H9 (cell line): ENCODE measurements at regions not wholly inside any gene's neighbourhood (a gene's known extent, or its start where the extent isn't known, plus 50 kb on each side); places are given as distances from the start of the nearest gene placed in this dataset.

Experiments
- DNase-seq: peaks from one replicate; pipeline ENCODE4 v3.0.0-alpha.2; 2017
- H2AFZ ChIP-seq: one replicate; pipeline ENCODE4 v1.6.1; 2013; ENCODE audit warnings: mild to moderate bottlenecking, low read length, control low read depth, moderate library complexity
- H2AK5ac ChIP-seq: 2 replicates; pipeline ENCODE4 v1.6.1; 2013; ENCODE audit warnings: low read length, control low read depth, mixed read lengths; ENCODE audit not compliant: insufficient read length
- H2BK120ac ChIP-seq: one replicate; pipeline ENCODE4 v1.6.1; 2013; ENCODE audit warnings: low read depth, mild to moderate bottlenecking, low read length, control low read depth, inconsistent platforms; ENCODE audit not compliant: poor library complexity, severe bottlenecking
- H2BK12ac ChIP-seq: 2 replicates; pipeline ENCODE4 v1.6.1; 2013; ENCODE audit warnings: low read length, control low read depth, mixed read lengths, low read depth; ENCODE audit not compliant: insufficient read length
- H2BK15ac ChIP-seq: 2 replicates; pipeline ENCODE4 v1.6.1; 2013; ENCODE audit warnings: low read depth, low read length, control low read depth
- H2BK20ac ChIP-seq: one replicate; pipeline ENCODE4 v1.6.1; 2013; ENCODE audit warnings: low read depth, mild to moderate bottlenecking, low read length, control low read depth, inconsistent platforms; ENCODE audit not compliant: poor library complexity, severe bottlenecking
- H2BK5ac ChIP-seq: 2 replicates; pipeline ENCODE4 v1.6.1; 2013; ENCODE audit warnings: low read length, control low read depth, mixed read lengths; ENCODE audit not compliant: insufficient read length
- H3K14ac ChIP-seq: 2 replicates; pipeline ENCODE4 v1.6.1; 2013; ENCODE audit warnings: low read length, control low read depth; ENCODE audit not compliant: insufficient read depth
- H3K18ac ChIP-seq: 2 replicates; pipeline ENCODE4 v1.6.1; 2013; ENCODE audit warnings: low read depth, mild to moderate bottlenecking, mixed read lengths, low read length, control low read depth; ENCODE audit not compliant: insufficient read length
- H3K23ac ChIP-seq: 2 replicates; pipeline ENCODE4 v1.6.1; 2013; ENCODE audit warnings: low read length, control low read depth, mixed read lengths, low read depth; ENCODE audit not compliant: insufficient read length
- H3K23me2 ChIP-seq: 2 replicates; pipeline ENCODE4 v1.6.1; 2013; ENCODE audit warnings: low read depth, mild to moderate bottlenecking, mixed read lengths, low read length, control low read depth; ENCODE audit not compliant: insufficient read length, poor library complexity, severe bottlenecking
- H3K27ac ChIP-seq: 2 replicates; pipeline ENCODE4 v1.5.1; 2013; ENCODE audit warnings: low read length, control low read depth, mixed read lengths, low read depth; ENCODE audit not compliant: insufficient read length
- H3K27me3 ChIP-seq: 2 replicates; pipeline ENCODE4 v1.6.1; 2013; ENCODE audit warnings: low read length, control low read depth, inconsistent platforms; ENCODE audit not compliant: insufficient read depth
- H3K4ac ChIP-seq: 2 replicates; pipeline ENCODE4 v1.6.1; 2013; ENCODE audit warnings: low read depth, mild to moderate bottlenecking, control low read depth, inconsistent platforms, low read length, moderate library complexity
- H3K4me1 ChIP-seq: 2 replicates; pipeline ENCODE4 v1.6.1; 2013; ENCODE audit warnings: low read length, control low read depth, inconsistent platforms; ENCODE audit not compliant: insufficient read depth
- H3K4me2 ChIP-seq: 2 replicates; pipeline ENCODE4 v1.6.1; 2013; ENCODE audit warnings: low read length, control low read depth, mixed read lengths; ENCODE audit not compliant: insufficient read length, insufficient read depth
- H3K56ac ChIP-seq: 2 replicates; pipeline ENCODE4 v1.6.1; 2013; ENCODE audit warnings: low read depth, mild to moderate bottlenecking, mixed read lengths, low read length, control low read depth; ENCODE audit not compliant: insufficient read length
- H3K79me1 ChIP-seq: 2 replicates; pipeline ENCODE4 v1.6.1; 2013; ENCODE audit warnings: low read depth, mild to moderate bottlenecking, moderate library complexity, low read length, control low read depth, inconsistent platforms; ENCODE audit not compliant: insufficient read depth, poor library complexity, severe bottlenecking
- H3K79me2 ChIP-seq: 2 replicates; pipeline ENCODE4 v1.6.1; 2013; ENCODE audit warnings: low read length, control low read depth, inconsistent platforms; ENCODE audit not compliant: insufficient read depth
- H3K9ac ChIP-seq: 2 replicates; pipeline ENCODE4 v1.6.1; 2013; ENCODE audit warnings: low read length, control low read depth, mixed read lengths; ENCODE audit not compliant: insufficient read length; ENCODE audit errors: extremely low read depth
- H3K9me3 ChIP-seq: one replicate; pipeline ENCODE4 v1.6.1; 2013; ENCODE audit warnings: low read depth, low read length, inconsistent platforms; ENCODE audit not compliant: control insufficient read depth
- H3T11ph ChIP-seq: one replicate; pipeline ENCODE4 v1.6.1; 2013; ENCODE audit warnings: mild to moderate bottlenecking, low read length, control low read depth, inconsistent platforms
- H4K20me1 ChIP-seq: one replicate; pipeline ENCODE4 v1.6.1; 2013; ENCODE audit not compliant: control insufficient read depth, insufficient read length, insufficient read depth
- H4K5ac ChIP-seq: 2 replicates; pipeline ENCODE4 v1.6.1; 2013; ENCODE audit warnings: low read depth, mild to moderate bottlenecking, mixed read lengths, low read length, control low read depth; ENCODE audit not compliant: insufficient read length
- H4K8ac ChIP-seq: replicated peaks from 2 replicates; pipeline ENCODE4 v1.6.1; 2013; ENCODE audit warnings: low read length, control low read depth, mixed read lengths, low read depth; ENCODE audit not compliant: insufficient read length
- H4K91ac ChIP-seq: 2 replicates; pipeline ENCODE4 v1.6.1; 2013; ENCODE audit warnings: low read depth, mild to moderate bottlenecking, moderate library complexity, mixed read lengths, low read length, control low read depth; ENCODE audit not compliant: insufficient read length
- H3K27ac Mint-ChIP-seq, 3 experiments: 2 replicates in 2 of 3; 3 replicates in 1 of 3; pipeline ENCODE4 v1.8.0; 2020 to 2021; ENCODE audit warnings: mixed read lengths in 3 of 3, mild to moderate bottlenecking in 1 of 3, moderate library complexity in 1 of 3
- H3K27me3 Mint-ChIP-seq: 2 replicates; pipeline ENCODE4 v1.8.0; 2021; ENCODE audit warnings: low read depth, mild to moderate bottlenecking, moderate library complexity, mixed read lengths
- H3K36me3 Mint-ChIP-seq, 3 experiments: 2 replicates in 2 of 3; 3 replicates in 1 of 3; pipeline ENCODE4 v1.8.0; 2020 to 2021; ENCODE audit warnings: low read depth in 3 of 3, mixed read lengths in 3 of 3; ENCODE audit not compliant: insufficient read depth in 1 of 3
- H3K4me1 Mint-ChIP-seq, 2 experiments: 2 replicates each; pipeline ENCODE4 v1.8.0; 2020; ENCODE audit warnings: mixed read lengths in 2 of 2
- H3K4me3 Mint-ChIP-seq, 2 experiments: 2 replicates in 1 of 2; 3 replicates in 1 of 2; pipeline ENCODE4 v1.8.0; 2020 to 2021; ENCODE audit warnings: mild to moderate bottlenecking in 2 of 2, mixed read lengths in 2 of 2, moderate library complexity in 1 of 2
- H3K9me3 Mint-ChIP-seq, 2 experiments: 2 replicates in 1 of 2; 3 replicates in 1 of 2; pipeline ENCODE4 v1.8.0; 2020; ENCODE audit warnings: mild to moderate bottlenecking in 2 of 2, mixed read lengths in 2 of 2, moderate library complexity in 1 of 2
- CTCF ChIP-seq: fragments of 200-600 bp; sonication (generic); conservative IDR thresholded peaks from 3 replicates; pipeline ENCODE4 v1.8.0; 2021; ENCODE audit warnings: antibody characterized with exemption, mild to moderate bottlenecking
- WGBS: extraction: QIAGEN DNeasy Blood & Tissue Kit; methylation state at CpG from one replicate; pipeline ENCODE4 v1.1.7; 2013; ENCODE audit warnings: missing lambda C conversion rate, low lambda C conversion rate, mixed read lengths; ENCODE audit not compliant: insufficient read length; ENCODE audit errors: extremely low coverage; 5-methylcytosine and 5-hydroxymethylcytosine counted together

- Histone ChIP-seq H2BK120ac (no peak overlapping the region), H3T11ph (no peak overlapping the region), H4K8ac (no peak overlapping the region), H3K18ac (no peak overlapping the region), H3K79me1 (no peaks in the 10 kb centered on the region), H3K27ac (no peak overlapping the region), H3K4me1 (no peaks in the 10 kb centered on the region), H3K23me2 (no peaks in the 10 kb centered on the region), H4K20me1 (no peaks in the 10 kb centered on the region), H3K79me2 (no peaks in the 10 kb centered on the region), H3K14ac (no peak overlapping the region), H2BK5ac (no peak overlapping the region), H2BK15ac (no peak overlapping the region), H3K9me3 (no peaks in the 10 kb centered on the region), H2BK12ac (no peak overlapping the region), H4K5ac (no peak overlapping the region), H2BK20ac (no peak overlapping the region), H3K4ac (no peak overlapping the region), H4K91ac (no peak overlapping the region), H3K4me2 (no peak overlapping the region), H3K27me3 (no peaks in the 10 kb centered on the region), H2AK5ac (no peak overlapping the region), H3K9ac (no peak overlapping the region), H2AFZ (no peak overlapping the region), H3K56ac (no peak overlapping the region), H3K23ac (no peak overlapping the region)
- H3K9me3 Mint-ChIP-seq, result no peaks in the 10 kb centered on the region
- no peak for TF ChIP-seq CTCF
- no CpG with 5 or more reads among the region's 3 CpGs for WGBS
- H3K27me3 Mint-ChIP-seq, result no peaks in the 10 kb centered on the region
- H3K4me1 Mint-ChIP-seq, result peaks cover 4 to 6% of the 10 kb centered on the region in 2 experiments
- H3K36me3 Mint-ChIP-seq, result no peaks in the 10 kb centered on the region
- H3K27ac Mint-ChIP-seq, result no peak overlapping the region
- no peak for DNase-seq
- no peak overlapping the region for H3K4me3 Mint-ChIP-seq
Measured at GRCh38 chr12:89177802-89178395, 174.4 kb downstream of the DUSP6 start.
